ENCODE measurements at regions not wholly inside any gene's neighbourhood (a gene's known extent, or its start where the extent isn't known, plus 50 kb on each side); places are given as distances from the start of the nearest gene placed in this dataset.

- TF ChIP-seq ZBTB40 (IDR thresholded peaks at IDR 0.05): no peak
- TF ChIP-seq ZBTB40 (CRISPR knock-in tag; IDR thresholded peaks at IDR 0.05): no peak
- TF ChIP-seq STAG1 (CRISPR knock-in tag; IDR thresholded peaks at IDR 0.05): peak; percentile 50
- no peak for TF ChIP-seq ZNF563 (CRISPR knock-in tag; IDR thresholded peaks at IDR 0.05)
Measured at GRCh38 chr7:149669121-149669818, 104.1 kb downstream of the ZNF467 start (continued).

Data from HepG2 (cell line).